HG03469 (cell line): ENCODE measurements at regions not wholly inside any gene's neighbourhood (a gene's known extent, or its start where the extent isn't known, plus 50 kb on each side); places are given as distances from the start of the nearest gene placed in this dataset.
"Not testable (repeated sequence)": the region's sequence is repeated elsewhere in the genome, so short reads cannot be mapped to it uniquely, and the experiment has no call there.

ENCODE experiments used
- ATAC-seq: cut with Tn5 transposase; IDR thresholded peaks from one replicate; pipeline ENCODE4 v1.9.1; 2021; ENCODE audit warnings: mild to moderate bottlenecking, moderate library complexity, moderate number of reproducible peaks; ENCODE audit not compliant: unreplicated experiment

DNA sequence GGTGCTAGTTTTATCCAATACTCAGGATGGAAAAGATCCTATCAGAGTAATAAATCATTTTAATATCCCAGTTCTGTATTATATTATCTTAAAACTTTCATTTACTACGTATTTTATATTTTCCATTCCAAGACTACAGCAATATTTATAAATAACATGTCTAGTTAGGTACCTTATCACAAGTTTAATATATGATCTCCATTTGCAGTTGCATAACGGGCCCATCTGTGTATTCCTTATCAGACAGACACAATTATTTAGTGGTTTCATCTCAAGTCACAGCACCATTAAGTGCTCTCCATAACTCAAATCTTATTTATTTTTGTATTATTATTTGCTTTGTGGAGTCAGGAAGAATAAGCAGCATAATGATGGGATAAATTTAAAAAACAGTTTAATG lies 333.9 kb downstream of the SH2D1A start:
- no peak for ATAC-seq

GRCh38 chrX:124690495-124690894 lies 344.1 kb downstream of the SH2D1A start:
- no peak for ATAC-seq

DNA sequence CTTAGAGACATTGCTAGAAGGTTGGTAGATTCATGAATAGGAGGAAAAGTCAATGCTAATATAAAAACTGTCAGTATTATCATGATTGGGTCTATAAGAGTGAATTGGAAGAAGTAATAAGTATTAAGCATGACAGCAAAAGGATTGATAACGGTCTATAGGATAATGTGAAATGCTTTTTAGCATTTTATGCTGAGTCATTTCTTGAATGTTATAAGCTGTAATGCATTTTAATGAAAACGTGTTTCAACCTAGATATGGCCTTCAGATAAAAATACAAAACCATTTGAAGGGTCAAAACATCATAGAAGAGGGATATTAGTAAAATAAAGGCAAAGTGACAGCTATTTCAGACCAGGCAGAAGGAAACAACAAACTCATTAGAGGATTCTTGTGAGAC lies 353.5 kb downstream of the SH2D1A start:
- no peak for ATAC-seq

DNA sequence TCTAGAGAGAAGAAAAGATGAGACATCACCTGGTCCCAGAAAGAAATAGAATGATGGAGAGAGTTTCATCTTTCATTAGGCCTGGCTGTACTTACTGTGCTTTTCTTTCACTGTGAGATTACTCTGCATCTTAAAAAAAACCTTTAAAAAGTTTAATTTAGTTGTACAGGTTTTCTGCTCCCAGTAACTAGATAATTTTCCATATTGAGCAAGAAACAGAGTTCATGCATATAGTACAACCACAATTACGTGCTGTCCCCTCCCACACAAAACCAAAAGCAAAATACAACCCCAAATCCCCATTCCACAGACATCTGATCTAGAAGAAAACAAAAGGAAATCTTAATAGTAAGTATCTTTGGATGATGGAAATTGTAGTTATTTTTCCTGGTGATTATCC lies 371.2 kb downstream of the SH2D1A start:
- ATAC-seq = no peak

GRCh38 chrX:124719060-124719459 lies 372.7 kb downstream of the SH2D1A start:
- no peak for ATAC-seq

- ATAC-seq = no peak
These were observed 374.2 kb downstream of the SH2D1A start for GRCh38 chrX:124720532-124720931.

DNA sequence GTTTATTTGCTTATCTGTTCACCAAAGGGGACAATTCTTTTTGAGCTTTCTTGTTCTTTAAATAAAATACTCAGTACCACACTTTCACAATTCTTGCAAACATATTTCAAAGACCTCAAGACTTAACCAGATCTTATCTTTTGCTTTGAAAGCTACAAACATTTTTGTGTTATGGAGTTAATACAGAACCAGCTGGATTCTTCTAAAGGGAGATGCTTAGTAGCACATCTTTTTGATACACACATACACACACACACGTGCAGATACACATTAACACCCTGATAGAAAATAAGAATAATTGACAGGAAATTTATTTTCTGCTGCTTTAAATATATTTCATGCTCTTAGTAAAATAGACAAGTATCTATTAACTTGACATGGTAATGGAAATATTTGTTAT lies 379.1 kb downstream of the SH2D1A start:
- ATAC-seq = no peak

DNA sequence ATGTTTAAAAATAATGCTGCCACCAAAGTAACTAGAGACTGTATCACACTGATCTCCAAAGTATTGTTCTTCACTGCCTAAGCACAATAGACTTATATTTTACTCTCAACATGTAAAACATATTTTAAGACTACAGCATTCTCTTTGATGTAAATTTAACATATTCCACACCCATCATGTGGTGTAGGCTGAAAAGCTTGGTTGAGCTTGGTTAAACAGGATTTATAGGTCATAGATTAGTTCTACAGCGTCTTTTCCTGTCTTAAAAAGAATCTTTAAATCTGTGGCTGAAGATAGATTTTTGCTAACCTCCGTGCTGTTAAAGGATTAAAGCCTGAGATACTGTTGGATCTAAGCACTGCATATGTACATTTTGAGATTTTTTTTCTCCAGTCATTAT lies 379.9 kb downstream of the SH2D1A start:
- ATAC-seq = no peak

DNA sequence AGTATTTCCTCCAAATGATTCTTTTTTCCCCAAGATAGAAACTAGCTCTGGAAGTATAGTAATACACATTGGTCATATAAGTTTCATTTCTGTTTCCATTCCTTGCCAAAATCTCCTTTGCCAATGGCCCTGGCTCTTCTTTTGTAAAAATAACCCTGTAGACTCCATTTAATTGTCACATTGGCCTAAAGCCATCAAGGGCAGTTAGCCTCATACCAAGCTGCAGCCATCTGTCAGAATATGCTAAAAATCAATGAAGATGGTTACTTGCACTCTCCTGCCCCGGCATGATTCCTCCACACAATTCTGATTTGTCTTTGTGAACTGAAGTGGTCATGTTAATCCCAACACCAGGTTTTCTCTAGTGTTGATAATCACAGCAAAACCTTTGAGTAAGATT lies 380.5 kb downstream of the SH2D1A start:
- no peak for ATAC-seq

DNA sequence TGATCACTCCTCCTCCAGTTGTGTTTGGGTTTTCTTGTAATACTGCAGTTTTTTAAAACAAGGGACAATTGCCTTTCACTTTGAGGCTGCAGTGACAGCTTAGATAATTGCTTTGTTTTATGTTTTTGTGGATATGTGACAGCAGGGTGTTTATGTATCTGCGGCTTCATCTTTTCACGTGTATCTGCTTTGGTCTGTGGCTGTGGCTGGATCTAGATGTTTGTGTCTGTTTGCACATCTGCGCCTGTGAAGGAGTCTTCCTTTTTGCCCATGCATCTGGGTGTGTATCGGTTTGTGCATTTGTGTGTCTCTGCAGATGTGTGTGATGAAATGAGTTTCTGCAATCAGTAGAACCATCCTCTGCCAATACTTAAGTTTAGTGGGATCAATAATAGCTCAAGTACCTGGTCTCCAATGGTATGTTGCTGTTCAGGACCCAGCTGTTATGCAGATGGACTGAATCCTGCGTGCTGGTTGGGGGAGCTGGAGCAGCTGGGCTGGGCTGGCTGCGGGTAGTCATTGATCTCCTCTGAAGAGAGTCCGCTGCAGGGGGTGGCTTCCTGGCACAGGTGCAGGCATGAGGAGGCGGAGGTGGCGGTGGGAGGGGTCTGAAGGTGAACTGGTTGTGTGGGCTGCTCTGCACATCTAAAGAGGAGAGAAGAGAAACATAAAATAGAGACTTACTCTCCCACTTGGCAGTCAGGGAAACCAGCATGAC lies 390.3 kb downstream of the SH2D1A start:
- no peak for ATAC-seq

- ATAC-seq = no peak
These were observed 391.4 kb downstream of the SH2D1A start for GRCh38 chrX:124737771-124738170.

GRCh38 chrX:124747295-124747694 lies 400.9 kb downstream of the SH2D1A start:
- no peak for ATAC-seq

GRCh38 chrX:124764354-124764753 lies 418.0 kb downstream of the SH2D1A start:
- ATAC-seq = no peak

GRCh38 chrX:124769166-124769565 lies 422.8 kb downstream of the SH2D1A start:
- no peak for ATAC-seq

DNA sequence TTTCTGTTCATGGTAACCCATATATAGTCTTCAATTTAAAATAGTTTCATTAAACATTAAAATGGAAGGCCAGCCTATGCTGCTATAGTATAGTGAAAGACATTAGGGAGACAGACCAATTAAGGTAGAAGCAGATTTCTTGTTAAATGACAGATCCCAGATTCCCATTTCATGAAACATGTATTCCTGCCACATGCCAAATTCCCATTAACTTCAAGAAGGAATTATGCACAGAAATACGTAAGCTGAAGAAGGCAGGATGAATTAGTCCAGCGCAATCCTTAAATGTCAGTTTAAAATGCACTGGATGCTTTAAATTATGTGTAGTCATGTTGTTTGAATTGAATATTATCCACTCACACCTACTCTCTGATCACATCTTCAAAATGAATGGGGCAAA lies 424.9 kb downstream of the SH2D1A start:
- ATAC-seq = no peak

- ATAC-seq = not testable (repeated sequence)
These were observed 441.9 kb downstream of the SH2D1A start for GRCh38 chrX:124788253-124788652.

- not testable (repeated sequence) for ATAC-seq
These were observed 443.5 kb downstream of the SH2D1A start for GRCh38 chrX:124789874-124790273.

- no peak for ATAC-seq
These were observed 445.2 kb downstream of the SH2D1A start for GRCh38 chrX:124791492-124792095.

- no peak for ATAC-seq
These were observed 450.6 kb downstream of the SH2D1A start for GRCh38 chrX:124796989-124797388.

DNA sequence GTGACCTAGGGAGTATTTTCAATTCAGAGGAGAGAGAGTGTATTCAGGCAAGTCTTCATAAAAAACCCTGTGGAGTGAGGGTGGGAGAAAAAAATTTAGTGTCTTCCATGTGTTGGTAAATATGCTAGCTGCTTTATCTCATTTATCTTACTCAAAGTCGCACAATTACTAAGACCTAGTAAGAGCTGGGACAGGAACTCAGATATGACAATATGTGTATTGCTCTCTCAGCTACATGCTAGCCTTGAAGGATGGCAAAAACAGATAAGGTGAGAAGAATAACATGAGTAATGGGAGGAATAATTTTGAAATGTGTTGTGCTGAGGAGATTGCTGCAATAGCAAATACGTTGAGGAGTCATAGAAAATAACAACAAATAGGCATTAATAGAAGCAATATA lies 458.6 kb downstream of the SH2D1A start:
- no peak for ATAC-seq

DNA sequence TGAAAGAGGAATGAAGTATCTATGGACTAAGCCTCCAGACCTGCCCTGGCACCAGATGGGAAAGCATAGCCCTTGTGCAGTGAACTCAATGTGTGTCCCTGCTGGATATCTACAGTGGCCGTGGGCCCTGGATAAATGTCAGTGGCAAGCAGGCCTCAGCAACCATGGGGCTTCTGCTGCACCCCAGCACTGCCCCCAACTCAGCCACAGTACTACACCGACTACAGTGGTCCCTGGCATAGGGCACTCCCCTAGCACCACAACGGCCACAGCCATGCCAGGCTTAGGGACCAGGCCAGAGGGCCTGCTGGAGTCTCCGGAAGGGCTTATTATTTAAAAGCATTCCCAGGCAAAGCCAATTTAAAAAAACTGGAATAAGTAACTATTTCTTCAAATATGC lies 459.1 kb downstream of the SH2D1A start:
- no peak for ATAC-seq

DNA sequence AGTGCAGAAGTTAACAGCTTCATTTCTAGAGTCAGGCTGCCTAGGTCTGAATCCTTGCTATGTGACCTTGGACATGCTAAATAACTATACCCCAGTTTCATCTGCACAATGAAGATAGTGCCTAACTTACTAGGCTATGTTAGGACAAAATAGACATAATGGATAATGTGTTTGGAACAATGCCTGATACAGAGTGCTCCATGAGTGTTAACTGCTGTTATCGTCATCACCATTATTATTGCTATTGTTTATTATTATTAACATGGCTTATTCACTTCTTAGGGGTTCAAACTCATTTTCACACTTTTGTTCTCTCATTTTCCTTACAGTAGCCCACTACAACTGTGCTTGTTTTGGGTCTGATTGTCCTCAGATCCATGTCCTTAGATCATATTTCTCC lies 467.7 kb downstream of the SH2D1A start:
- no peak for ATAC-seq

DNA sequence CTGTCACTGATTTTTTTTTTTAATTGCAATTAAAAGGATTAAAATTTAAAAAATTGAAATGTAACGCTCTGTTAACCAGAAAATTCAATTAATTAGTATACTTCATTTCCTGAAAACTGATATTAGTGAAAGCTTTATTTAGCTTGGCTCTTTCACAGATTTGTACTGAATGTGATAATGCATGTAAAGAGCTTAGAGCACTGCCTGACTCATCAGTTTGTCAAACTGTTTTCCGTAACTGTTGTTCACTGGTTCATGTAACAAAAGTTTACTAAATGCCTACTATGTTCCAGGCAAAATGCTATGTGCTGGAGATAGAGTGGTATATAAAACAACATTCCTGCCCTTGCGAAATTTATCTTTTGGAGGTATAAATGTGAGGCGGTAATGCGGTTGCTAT lies 471.7 kb downstream of the SH2D1A start:
- no peak for ATAC-seq
